Mammary epithelial cell (primary cell): ENCODE measurements at regions not wholly inside any gene's neighbourhood (a gene's known extent, or its start where the extent isn't known, plus 50 kb on each side); places are given as distances from the start of the nearest gene placed in this dataset.

ENCODE experiments used
- CTCF ChIP-seq, 2 donors: IDR thresholded peaks in 1 of 2; conservative IDR thresholded peaks in 1 of 2; 2 replicates each; pipeline ENCODE4 v1.5.1; 2011 to 2012; ENCODE audit warnings: inconsistent platforms in 2 of 2, low read length in 2 of 2, mild to moderate bottlenecking in 2 of 2, control low read depth in 1 of 2, low read depth in 1 of 2; ENCODE audit not compliant: insufficient read depth in 1 of 2; ENCODE audit errors: extremely low read depth in 1 of 2
- EZH2 ChIP-seq: IDR thresholded peaks from 2 replicates; pipeline ENCODE4 v1.6.1; 2012; ENCODE audit warnings: low read length, inconsistent platforms, borderline replicate concordance

GRCh38 chr1:234760303-234760723, 150.3 kb upstream of the IRF2BP2 start:
- TF ChIP-seq CTCF (conservative IDR thresholded peaks at IDR 0.05 in 1 of 2, IDR thresholded peaks at IDR 0.05 in 1 of 2; ENCODE audit: extremely low read depth in 1 of 2, insufficient read depth in 1 of 2, low read depth in 1 of 2, low read length in 2 of 2) (no peak), EZH2 (no peak)
